Natural killer cell (primary cell): ENCODE measurements at regions not wholly inside any gene's neighbourhood (a gene's known extent, or its start where the extent isn't known, plus 50 kb on each side); places are given as distances from the start of the nearest gene placed in this dataset.

Source experiments
- ATAC-seq, 3 donors: fragments of 150-1000 bp in 2 of 3; fragments of 200-7000 bp in 1 of 3; cut with Tn5 transposase; 1 replicate in 1 of 3; 2 replicates in 2 of 3; pipeline ENCODE4 v1.10.0; 2021; ENCODE audit warnings: mild to moderate bottlenecking in 2 of 3, moderate library complexity in 2 of 3
- DNase-seq, 2 donors: peaks; one replicate each; pipeline versions ENCODE4 v3.0.0 to v3.0.0-alpha.2; 2013 to 2021; ENCODE audit warnings: mixed read lengths in 1 of 2
- H3K27ac ChIP-seq: one replicate; pipeline ENCODE4 v1.5.1; 2013; ENCODE audit warnings: mild to moderate bottlenecking, low read length
- H3K27me3 ChIP-seq: one replicate; pipeline ENCODE4 v1.6.1; 2013; ENCODE audit warnings: low read length; ENCODE audit not compliant: control insufficient read depth, insufficient read depth
- H3K36me3 ChIP-seq: one replicate; pipeline ENCODE4 v1.6.1; 2013; ENCODE audit warnings: low read length; ENCODE audit not compliant: control insufficient read depth, insufficient read depth
- H3K4me1 ChIP-seq: one replicate; pipeline ENCODE4 v1.6.1; 2013; ENCODE audit warnings: low read length; ENCODE audit not compliant: control insufficient read depth, insufficient read depth
- H3K4me3 ChIP-seq: one replicate; pipeline ENCODE4 v1.5.1; 2013; ENCODE audit warnings: low read length
- H3K9me3 ChIP-seq: one replicate; pipeline ENCODE4 v1.6.1; 2013; ENCODE audit warnings: low read length; ENCODE audit not compliant: control insufficient read depth, insufficient read depth
- H3K27ac Mint-ChIP-seq, 2 donors: one replicate each; pipeline ENCODE4 v1.8.0; 2022; ENCODE audit warnings: mild to moderate bottlenecking in 2 of 2, mixed read lengths in 2 of 2, moderate library complexity in 1 of 2
- H3K27me3 Mint-ChIP-seq, 2 donors: one replicate each; pipeline ENCODE4 v1.8.0; 2022; ENCODE audit warnings: low read depth in 2 of 2, mixed read lengths in 2 of 2
- H3K36me3 Mint-ChIP-seq: one replicate; pipeline ENCODE4 v1.8.0; 2022; ENCODE audit warnings: mixed read lengths
- H3K4me1 Mint-ChIP-seq, 2 donors: one replicate each; pipeline ENCODE4 v1.8.0; 2022; ENCODE audit warnings: mixed read lengths in 2 of 2
- H3K4me3 Mint-ChIP-seq: one replicate; pipeline ENCODE4 v1.8.0; 2022; ENCODE audit warnings: mild to moderate bottlenecking, moderate library complexity, mixed read lengths
- H3K9me3 Mint-ChIP-seq, 2 donors: one replicate each; pipeline ENCODE4 v1.8.0; 2022; ENCODE audit warnings: mixed read lengths in 2 of 2
- CTCF ChIP-seq: fragments of 200-600 bp; IDR thresholded peaks from one replicate; pipeline ENCODE4 v1.8.0; 2022; ENCODE audit warnings: antibody characterized with exemption
- WGBS: methylation state at CpG from one replicate; pipeline ENCODE4 v1.1.7; 2013; ENCODE audit warnings: missing lambda C conversion rate; ENCODE audit not compliant: insufficient coverage; 5-methylcytosine and 5-hydroxymethylcytosine counted together
- intact Hi-C: fragments of 100-400 bp; cut with micrococcal nuclease; formaldehyde crosslinking; loops from one replicate; pipeline ENCODE4 v1.14.2; 2022

- TF ChIP-seq CTCF: no peak
- Mint-ChIP-seq H3K27me3 (peaks cover 0 to 6% of the 10 kb centered on the region in 2 donors), H3K4me1 (no peaks in the 10 kb centered on the region), H3K4me3 (no peak overlapping the region), H3K9me3 (peaks cover 0 to 2% of the 10 kb centered on the region in 2 donors), H3K36me3 (no peaks in the 10 kb centered on the region), H3K27ac (no peak overlapping the region)
- H3K4me3 ChIP-seq: no peak overlapping the region
- 100% methylated on average over 1 of the region's 3 CpGs for WGBS
- no peaks in the 10 kb centered on the region for H3K9me3 ChIP-seq
- no peaks in the 10 kb centered on the region for H3K4me1 ChIP-seq
- ATAC-seq: no peak
- no peaks in the 10 kb centered on the region for H3K36me3 ChIP-seq
- intact Hi-C loops: no loop called here
- no peak for DNase-seq
- no peaks in the 10 kb centered on the region for H3K27me3 ChIP-seq
- no peak overlapping the region for H3K27ac ChIP-seq
These were observed 251.9 kb downstream of the STIM2 start for GRCh38 chr4:27112587-27112986.

- Histone ChIP-seq H3K4me3 (no peak overlapping the region), H3K36me3 (no peaks in the 10 kb centered on the region), H3K27me3 (no peaks in the 10 kb centered on the region), H3K9me3 (no peaks in the 10 kb centered on the region), H3K27ac (no peak overlapping the region), H3K4me1 (no peaks in the 10 kb centered on the region)
- no peaks in the 10 kb centered on the region for H3K36me3 Mint-ChIP-seq
- no peak for DNase-seq
- TF ChIP-seq CTCF: no peak
- 86% methylated on average over 4 of the region's 4 CpGs for WGBS
- H3K27me3 Mint-ChIP-seq: peaks cover 0 to 3% of the 10 kb centered on the region in 2 donors
- peaks cover 0 to 2% of the 10 kb centered on the region in 2 donors for H3K9me3 Mint-ChIP-seq
- intact Hi-C loops: no loop called here
- H3K4me3 Mint-ChIP-seq: no peak overlapping the region
- ATAC-seq: no peak
- no peaks in the 10 kb centered on the region for H3K4me1 Mint-ChIP-seq
- no peak overlapping the region for H3K27ac Mint-ChIP-seq
These were observed 254.6 kb downstream of the STIM2 start for GRCh38 chr4:27115221-27115620.

- no CpG with 5 or more reads among the region's 1 CpG for WGBS
- ATAC-seq: no peak
- H3K27ac Mint-ChIP-seq: no peak overlapping the region
These were observed 256.8 kb downstream of the STIM2 start for GRCh38 chr4:27117453-27117852.

More at GRCh38 chr4:27117453-27117852, 256.8 kb downstream of the STIM2 start:
- Histone ChIP-seq H3K9me3 (no peaks in the 10 kb centered on the region), H3K27ac (no peak overlapping the region), H3K36me3 (no peaks in the 10 kb centered on the region), H3K4me1 (no peaks in the 10 kb centered on the region), H3K27me3 (no peaks in the 10 kb centered on the region), H3K4me3 (no peak overlapping the region)
- Mint-ChIP-seq H3K4me1 (no peaks in the 10 kb centered on the region), H3K9me3 (peaks cover 0 to 2% of the 10 kb centered on the region in 2 donors), H3K27me3 (peaks cover 0 to 3% of the 10 kb centered on the region in 2 donors), H3K36me3 (no peaks in the 10 kb centered on the region), H3K4me3 (no peak overlapping the region)
- intact Hi-C loops: no loop called here
- TF ChIP-seq CTCF: no peak
- DNase-seq: no peak
